ENCODE measurements at regions not wholly inside any gene's neighbourhood (a gene's known extent, or its start where the extent isn't known, plus 50 kb on each side); places are given as distances from the start of the nearest gene placed in this dataset.

- TF ChIP-seq CTCF (conservative IDR thresholded peaks at IDR 0.05), result no peak
- no peak for TF ChIP-seq ZFX (IDR thresholded peaks at IDR 0.05)
These were observed 98.6 kb upstream of the TMEM168 start for GRCh38 chr7:112888781-112889180.

Measured in C4-2B (cell line).